ENCODE measurements at regions not wholly inside any gene's neighbourhood (a gene's known extent, or its start where the extent isn't known, plus 50 kb on each side); places are given as distances from the start of the nearest gene placed in this dataset.

DNA sequence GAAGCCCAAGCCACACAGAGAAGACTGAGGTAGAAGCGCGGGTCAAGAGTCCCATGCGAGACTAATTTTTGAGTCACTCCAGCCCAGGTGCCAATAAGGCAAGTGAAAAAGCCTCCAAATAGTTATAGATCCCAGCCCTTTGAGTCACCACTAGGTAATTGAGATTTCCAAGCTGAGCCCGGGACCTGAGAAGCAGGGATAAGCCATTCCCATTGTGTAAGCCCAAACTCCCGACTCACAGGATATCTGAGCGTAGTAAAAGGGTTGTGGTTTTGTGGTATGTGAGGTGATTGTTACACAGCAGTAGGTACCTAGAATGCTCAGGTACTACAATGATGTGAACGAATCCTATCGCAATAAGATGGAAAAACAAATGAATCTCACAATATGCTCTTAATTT, 560.7 kb downstream of the DSC3 start:
- TF ChIP-seq, protein P1, sequence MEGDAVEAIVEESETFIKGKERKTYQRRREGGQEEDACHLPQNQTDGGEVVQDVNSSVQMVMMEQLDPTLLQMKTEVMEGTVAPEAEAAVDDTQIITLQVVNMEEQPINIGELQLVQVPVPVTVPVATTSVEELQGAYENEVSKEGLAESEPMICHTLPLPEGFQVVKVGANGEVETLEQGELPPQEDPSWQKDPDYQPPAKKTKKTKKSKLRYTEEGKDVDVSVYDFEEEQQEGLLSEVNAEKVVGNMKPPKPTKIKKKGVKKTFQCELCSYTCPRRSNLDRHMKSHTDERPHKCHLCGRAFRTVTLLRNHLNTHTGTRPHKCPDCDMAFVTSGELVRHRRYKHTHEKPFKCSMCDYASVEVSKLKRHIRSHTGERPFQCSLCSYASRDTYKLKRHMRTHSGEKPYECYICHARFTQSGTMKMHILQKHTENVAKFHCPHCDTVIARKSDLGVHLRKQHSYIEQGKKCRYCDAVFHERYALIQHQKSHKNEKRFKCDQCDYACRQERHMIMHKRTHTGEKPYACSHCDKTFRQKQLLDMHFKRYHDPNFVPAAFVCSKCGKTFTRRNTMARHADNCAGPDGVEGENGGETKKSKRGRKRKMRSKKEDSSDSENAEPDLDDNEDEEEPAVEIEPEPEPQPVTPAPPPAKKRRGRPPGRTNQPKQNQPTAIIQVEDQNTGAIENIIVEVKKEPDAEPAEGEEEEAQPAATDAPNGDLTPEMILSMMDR (IDR thresholded peaks at IDR 0.05; ENCODE audit: control extremely low read depth, extremely low read depth): no peak
- ATAC-seq (ENCODE audit: insufficient read depth, low FRiP score) (no peak), DNase-seq (no peak)
- Histone ChIP-seq H3K4me1 (ENCODE audit: control insufficient read depth in 5 of 5, insufficient read depth in 5 of 5, low read length in 5 of 5) (no peaks in the 10 kb centered on the region), H3K27me3 (ENCODE audit: control insufficient read depth in 3 of 3, insufficient read depth in 3 of 3, low read length in 2 of 3) (no peaks in the 10 kb centered on the region), H3K4me3 (no peak overlapping the region), H3K36me3 (ENCODE audit: control insufficient read depth in 4 of 4, insufficient read depth in 4 of 4, low read length in 4 of 4) (no peaks in the 10 kb centered on the region), H3K27ac (ENCODE audit: low read depth in 1 of 2, low read length in 1 of 2) (no peak overlapping the region), H3K9ac (ENCODE audit: insufficient read depth in 1 of 2, low read length in 2 of 2) (no peak overlapping the region), H3K9me3 (ENCODE audit: control insufficient read depth in 4 of 4, insufficient read depth in 3 of 4, low read length in 3 of 4) (no peaks in the 10 kb centered on the region)
- 81 to 82% methylated on average over 8 of the region's 8 CpGs for WGBS, 2 donors

DNA sequence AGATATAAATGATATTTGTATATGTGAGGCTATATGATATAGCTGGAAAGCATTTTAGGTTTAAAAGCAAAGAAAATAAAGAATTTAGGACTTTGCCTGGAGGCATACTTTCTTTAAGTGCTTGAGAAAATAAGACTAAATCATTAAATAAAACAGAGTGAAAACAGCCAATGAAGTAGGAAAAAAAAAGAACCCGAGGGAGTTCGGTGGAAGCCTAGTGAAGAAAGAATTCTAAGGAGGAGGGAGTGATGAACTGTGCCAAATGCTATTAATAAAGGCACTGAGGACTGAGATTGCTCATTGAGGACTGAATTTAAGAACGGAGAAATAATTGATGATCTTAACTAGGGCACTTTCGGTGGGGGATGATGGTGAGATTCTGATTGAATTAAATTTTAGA, 573.5 kb downstream of the DSC3 start:
- no peaks in the 10 kb centered on the region for H3K36me3 ChIP-seq (ENCODE audit: control insufficient read depth in 4 of 4, insufficient read depth in 4 of 4, low read length in 4 of 4)
- no peak overlapping the region for H3K9ac ChIP-seq (ENCODE audit: insufficient read depth in 1 of 2, low read length in 2 of 2)
- TF ChIP-seq, protein P1 (IDR thresholded peaks at IDR 0.05; ENCODE audit: control extremely low read depth, extremely low read depth): no peak
- DNase-seq: no peak
- 65 to 84% methylated on average over 4 of the region's 4 CpGs for WGBS, 2 donors
- no peak for ATAC-seq (ENCODE audit: insufficient read depth, low FRiP score)
- no peaks in the 10 kb centered on the region for H3K27me3 ChIP-seq (ENCODE audit: control insufficient read depth in 3 of 3, insufficient read depth in 3 of 3, low read length in 2 of 3)
- H3K9me3 ChIP-seq (ENCODE audit: control insufficient read depth in 4 of 4, insufficient read depth in 3 of 4, low read length in 3 of 4): no peaks in the 10 kb centered on the region
- H3K4me3 ChIP-seq: no peak overlapping the region
- no peak overlapping the region for H3K27ac ChIP-seq (ENCODE audit: low read depth in 1 of 2, low read length in 1 of 2)
- peaks cover 0 to 3% (median 0%) of the 10 kb centered on the region in 5 donors for H3K4me1 ChIP-seq (ENCODE audit: control insufficient read depth in 5 of 5, insufficient read depth in 5 of 5, low read length in 5 of 5)

DNA sequence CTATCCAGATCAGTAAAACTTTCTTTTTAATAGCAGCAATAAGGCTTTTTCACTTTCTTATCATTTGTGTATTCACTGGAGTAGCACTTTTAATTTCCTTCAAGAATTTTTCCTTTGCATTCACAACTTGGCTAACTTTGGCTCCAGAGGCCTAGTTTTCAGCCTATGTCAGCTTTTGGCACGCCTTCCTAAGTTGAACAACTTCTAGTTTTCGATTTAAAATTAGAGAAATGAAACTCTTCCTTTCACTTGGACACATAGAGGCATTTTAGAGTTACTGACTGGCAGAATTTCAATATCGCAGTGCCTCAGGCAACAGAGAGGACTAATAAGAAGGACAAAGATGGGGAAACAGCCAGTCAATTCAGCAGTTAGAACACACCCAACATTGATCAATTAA, 577.4 kb downstream of the DSC3 start:
- 62 to 71% methylated on average over 3 of the region's 3 CpGs for WGBS, 2 donors
- Histone ChIP-seq H3K9me3 (ENCODE audit: control insufficient read depth in 4 of 4, insufficient read depth in 3 of 4, low read length in 3 of 4) (no peaks in the 10 kb centered on the region), H3K4me1 (ENCODE audit: control insufficient read depth in 5 of 5, insufficient read depth in 5 of 5, low read length in 5 of 5) (peaks cover 0 to 3% (median 0%) of the 10 kb centered on the region in 5 donors), H3K9ac (ENCODE audit: insufficient read depth in 1 of 2, low read length in 2 of 2) (no peak overlapping the region), H3K36me3 (ENCODE audit: control insufficient read depth in 4 of 4, insufficient read depth in 4 of 4, low read length in 4 of 4) (no peaks in the 10 kb centered on the region), H3K27ac (ENCODE audit: low read depth in 1 of 2, low read length in 1 of 2) (no peak overlapping the region), H3K27me3 (ENCODE audit: control insufficient read depth in 3 of 3, insufficient read depth in 3 of 3, low read length in 2 of 3) (no peaks in the 10 kb centered on the region), H3K4me3 (no peak overlapping the region)
- ATAC-seq (ENCODE audit: insufficient read depth, low FRiP score) (no peak), DNase-seq (peak; percentile 13 to 74 (median 30))
- TF ChIP-seq, protein P1 (IDR thresholded peaks at IDR 0.05; ENCODE audit: control extremely low read depth, extremely low read depth): no peak

DNA sequence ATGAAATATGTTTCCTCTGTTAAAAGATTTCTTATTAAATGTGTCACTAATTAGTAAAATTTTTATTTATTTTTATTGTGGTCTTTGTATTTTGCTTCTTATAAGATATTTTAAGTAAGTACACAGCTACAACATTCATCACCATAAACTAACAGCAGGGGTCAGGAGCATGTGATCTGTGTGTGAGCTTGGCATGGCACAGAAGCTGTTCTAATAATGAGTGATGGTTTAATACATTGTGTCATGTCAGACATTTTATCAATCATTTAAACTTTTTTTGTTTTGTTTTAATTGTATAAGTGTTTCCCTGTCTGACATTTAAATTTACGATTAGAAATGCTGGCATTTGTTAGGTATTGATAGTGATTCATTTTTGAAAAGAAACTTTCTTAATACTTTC, 585.4 kb downstream of the DSC3 start:
- DNase-seq: no peak
- WGBS, 2 donors: 76 to 83% methylated on average over 1 of the region's 1 CpG
- TF ChIP-seq, protein P1 (IDR thresholded peaks at IDR 0.05; ENCODE audit: control extremely low read depth, extremely low read depth): no peak
- Histone ChIP-seq H3K9me3 (ENCODE audit: control insufficient read depth in 4 of 4, insufficient read depth in 3 of 4, low read length in 3 of 4) (no peaks in the 10 kb centered on the region), H3K9ac (ENCODE audit: insufficient read depth in 1 of 2, low read length in 2 of 2) (no peak overlapping the region), H3K4me3 (no peak overlapping the region), H3K4me1 (ENCODE audit: control insufficient read depth in 5 of 5, insufficient read depth in 5 of 5, low read length in 5 of 5) (no peaks in the 10 kb centered on the region), H3K27me3 (ENCODE audit: control insufficient read depth in 3 of 3, insufficient read depth in 3 of 3, low read length in 2 of 3) (no peaks in the 10 kb centered on the region), H3K27ac (ENCODE audit: low read depth in 1 of 2, low read length in 1 of 2) (no peak overlapping the region), H3K36me3 (ENCODE audit: control insufficient read depth in 4 of 4, insufficient read depth in 4 of 4, low read length in 4 of 4) (no peaks in the 10 kb centered on the region)
- no peak for ATAC-seq (ENCODE audit: insufficient read depth, low FRiP score)

Measured in lung (tissue), 11 donors.